Osteocyte (in vitro differentiated cells): ENCODE measurements at regions not wholly inside any gene's neighbourhood (a gene's known extent, or its start where the extent isn't known, plus 50 kb on each side); places are given as distances from the start of the nearest gene placed in this dataset.

Experiments
- DNase-seq: peaks from one replicate; pipeline ENCODE4 v3.0.0; 2021; ENCODE audit warnings: mixed read lengths; ENCODE audit not compliant: unreplicated experiment; ENCODE audit errors: extremely low spot score
- H3K27ac Mint-ChIP-seq: one replicate; pipeline ENCODE4 v1.8.0; 2021; ENCODE audit warnings: mild to moderate bottlenecking, mixed read lengths; ENCODE audit not compliant: unreplicated experiment
- H3K27me3 Mint-ChIP-seq: one replicate; pipeline ENCODE4 v1.8.0; 2021; ENCODE audit warnings: mixed read lengths; ENCODE audit not compliant: unreplicated experiment
- H3K36me3 Mint-ChIP-seq: one replicate; pipeline ENCODE4 v1.8.0; 2021; ENCODE audit warnings: mixed read lengths; ENCODE audit not compliant: unreplicated experiment
- H3K4me1 Mint-ChIP-seq: one replicate; pipeline ENCODE4 v1.8.0; 2021; ENCODE audit warnings: mixed read lengths; ENCODE audit not compliant: unreplicated experiment
- H3K4me3 Mint-ChIP-seq: one replicate; pipeline ENCODE4 v1.8.0; 2021; ENCODE audit warnings: mild to moderate bottlenecking, moderate library complexity, mixed read lengths; ENCODE audit not compliant: unreplicated experiment
- H3K9me3 Mint-ChIP-seq: one replicate; pipeline ENCODE4 v1.8.0; 2021; ENCODE audit warnings: mixed read lengths; ENCODE audit not compliant: unreplicated experiment
- CTCF ChIP-seq: fragments of 200-600 bp; sonication (generic); IDR thresholded peaks from 2 replicates; pipeline ENCODE4 v1.5.0; 2021; ENCODE audit warnings: antibody characterized with exemption, mild to moderate bottlenecking, moderate library complexity

GRCh38 chr3:117101697-117102096 lies 392.1 kb downstream of the TUSC7 start:
- Mint-ChIP-seq H3K4me1 (peaks cover 37% of the 10 kb centered on the region), H3K27ac (no peak overlapping the region), H3K4me3 (no peak overlapping the region), H3K27me3 (no peaks in the 10 kb centered on the region), H3K9me3 (peaks cover 18% of the 10 kb centered on the region), H3K36me3 (peaks cover 3% of the 10 kb centered on the region)
- no peak for TF ChIP-seq CTCF
- no peak for DNase-seq

GRCh38 chr3:117102426-117102825 lies 392.8 kb downstream of the TUSC7 start:
- H3K36me3 Mint-ChIP-seq = peaks cover 3% of the 10 kb centered on the region
- peaks cover 39% of the 10 kb centered on the region for H3K4me1 Mint-ChIP-seq
- DNase-seq = no peak
- H3K27me3 Mint-ChIP-seq = no peaks in the 10 kb centered on the region
- H3K9me3 Mint-ChIP-seq = peaks cover 18% of the 10 kb centered on the region
- no peak for TF ChIP-seq CTCF
- H3K27ac Mint-ChIP-seq = no peak overlapping the region
- H3K4me3 Mint-ChIP-seq = no peak overlapping the region

- H3K4me1 Mint-ChIP-seq = peaks cover 38% of the 10 kb centered on the region
- no peak overlapping the region for H3K4me3 Mint-ChIP-seq
- no peak for DNase-seq
- TF ChIP-seq CTCF = peak; percentile 37
- peak overlapping the region; percentile 71 for H3K27ac Mint-ChIP-seq
- H3K36me3 Mint-ChIP-seq = peaks cover 3% of the 10 kb centered on the region
- H3K27me3 Mint-ChIP-seq = no peaks in the 10 kb centered on the region
- peaks cover 18% of the 10 kb centered on the region for H3K9me3 Mint-ChIP-seq
Measured at GRCh38 chr3:117103675-117104074, 394.1 kb downstream of the TUSC7 start.

- no peak for DNase-seq
- no peak overlapping the region for H3K4me3 Mint-ChIP-seq
- TF ChIP-seq CTCF = no peak
- peaks cover 18% of the 10 kb centered on the region for H3K9me3 Mint-ChIP-seq
- H3K27me3 Mint-ChIP-seq = no peaks in the 10 kb centered on the region
- H3K36me3 Mint-ChIP-seq = peaks cover 3% of the 10 kb centered on the region
- peak overlapping the region; percentile 71 for H3K27ac Mint-ChIP-seq
- peaks cover 39% of the 10 kb centered on the region for H3K4me1 Mint-ChIP-seq
Measured at GRCh38 chr3:117104381-117104780, 394.8 kb downstream of the TUSC7 start.

- Mint-ChIP-seq H3K27me3 (no peaks in the 10 kb centered on the region), H3K4me1 (peaks cover 43% of the 10 kb centered on the region), H3K27ac (peak overlapping the region; percentile 71), H3K36me3 (peaks cover 3% of the 10 kb centered on the region), H3K4me3 (no peak overlapping the region), H3K9me3 (peaks cover 18% of the 10 kb centered on the region)
- DNase-seq = no peak
- no peak for TF ChIP-seq CTCF
Measured at GRCh38 chr3:117104792-117105191, 395.2 kb downstream of the TUSC7 start.
